GM12875 (cell line): ENCODE measurements at regions not wholly inside any gene's neighbourhood (a gene's known extent, or its start where the extent isn't known, plus 50 kb on each side); places are given as distances from the start of the nearest gene placed in this dataset.
"Not testable (repeated sequence)": the region's sequence is repeated elsewhere in the genome, so short reads cannot be mapped to it uniquely, and the experiment has no call there.

Experiments used
- H3K4me3 ChIP-seq: one replicate; pipeline ENCODE4 v1.5.1; 2011; ENCODE audit warnings: low read depth, low read length, control low read depth

GRCh38 chr2:111485895-111486294, 365.2 kb downstream of the BCL2L11 start:
- H3K4me3 ChIP-seq: not testable (repeated sequence)

GRCh38 chr2:111488451-111488850, 367.7 kb downstream of the BCL2L11 start:
- not testable (repeated sequence) for H3K4me3 ChIP-seq

- not testable (repeated sequence) for H3K4me3 ChIP-seq
Observed at GRCh38 chr2:111489460-111489859, 368.7 kb downstream of the BCL2L11 start.

- H3K4me3 ChIP-seq: not testable (repeated sequence)
Observed at GRCh38 chr2:111491181-111491580, 370.5 kb downstream of the BCL2L11 start.

- H3K4me3 ChIP-seq: not testable (repeated sequence)
Observed at GRCh38 chr2:111491614-111492013, 370.9 kb downstream of the BCL2L11 start.

- not testable (repeated sequence) for H3K4me3 ChIP-seq
Observed at GRCh38 chr2:111492995-111493719, 372.4 kb downstream of the BCL2L11 start.

GRCh38 chr2:111493720-111494078, 373.0 kb downstream of the BCL2L11 start:
- not testable (repeated sequence) for H3K4me3 ChIP-seq

- not testable (repeated sequence) for H3K4me3 ChIP-seq
Observed at GRCh38 chr2:111494288-111494980, 373.7 kb downstream of the BCL2L11 start.

GRCh38 chr2:111494981-111495315, 374.2 kb downstream of the BCL2L11 start:
- H3K4me3 ChIP-seq: not testable (repeated sequence)

- not testable (repeated sequence) for H3K4me3 ChIP-seq
Observed at GRCh38 chr2:111495636-111496035, 374.9 kb downstream of the BCL2L11 start.

GRCh38 chr2:111496176-111496575, 375.5 kb downstream of the BCL2L11 start:
- not testable (repeated sequence) for H3K4me3 ChIP-seq

- not testable (repeated sequence) for H3K4me3 ChIP-seq
Observed at GRCh38 chr2:111496860-111497259, 376.1 kb downstream of the BCL2L11 start.

GRCh38 chr2:111497270-111497669, 376.6 kb downstream of the BCL2L11 start:
- not testable (repeated sequence) for H3K4me3 ChIP-seq

- not testable (repeated sequence) for H3K4me3 ChIP-seq
Observed at GRCh38 chr2:111500536-111501062, 379.9 kb downstream of the BCL2L11 start.

GRCh38 chr2:111503844-111504570, 380.0 kb downstream of the ANAPC1 start:
- H3K4me3 ChIP-seq: not testable (repeated sequence)

- H3K4me3 ChIP-seq: not testable (repeated sequence)
Observed at GRCh38 chr2:111504571-111504942, 379.4 kb downstream of the ANAPC1 start.

GRCh38 chr2:111505267-111505666, 378.7 kb downstream of the ANAPC1 start:
- not testable (repeated sequence) for H3K4me3 ChIP-seq

GRCh38 chr2:111506936-111507335, 377.1 kb downstream of the ANAPC1 start:
- H3K4me3 ChIP-seq: not testable (repeated sequence)

GRCh38 chr2:111509225-111509869, 374.6 kb downstream of the ANAPC1 start:
- not testable (repeated sequence) for H3K4me3 ChIP-seq

- H3K4me3 ChIP-seq: not testable (repeated sequence)
Observed at GRCh38 chr2:111510384-111510783, 373.6 kb downstream of the ANAPC1 start.

- H3K4me3 ChIP-seq: not testable (repeated sequence)
Observed at GRCh38 chr2:111511062-111511461, 372.9 kb downstream of the ANAPC1 start.
